ENCODE measurements at regions not wholly inside any gene's neighbourhood (a gene's known extent, or its start where the extent isn't known, plus 50 kb on each side); places are given as distances from the start of the nearest gene placed in this dataset.
"Not testable (repeated sequence)": the region's sequence is repeated elsewhere in the genome, so short reads cannot be mapped to it uniquely, and the experiment has no call there.

- 83 to 90% methylated on average over 2 of the region's 2 CpGs for WGBS, 2 experiments
- no peaks in the 10 kb centered on the region for H3K36me3 ChIP-seq (ENCODE audit: control insufficient read depth, insufficient read depth, low read length)
These were observed 345.7 kb upstream of the MAF start for GRCh38 chr16:79946252-79946651.

GRCh38 chr16:79943736-79944135 is 343.2 kb upstream of the MAF start:
- H3K27ac ChIP-seq (ENCODE audit: insufficient read depth, low read depth, low read length, poor library complexity, severe bottlenecking), result no peak overlapping the region
- H3K27me3 ChIP-seq (ENCODE audit: control insufficient read depth, insufficient read depth, low read length, poor library complexity, severe bottlenecking), result no peaks in the 10 kb centered on the region
- no peaks in the 10 kb centered on the region for H3K4me1 ChIP-seq (ENCODE audit: control insufficient read depth, insufficient read depth, low read length)
- no peaks in the 10 kb centered on the region for H3K9me3 ChIP-seq (ENCODE audit: control insufficient read depth, low read length)
- no peaks in the 10 kb centered on the region for H3K36me3 ChIP-seq (ENCODE audit: control insufficient read depth, insufficient read depth, low read length)
- 90 to 93% methylated on average over 3 of the region's 3 CpGs for WGBS, 2 experiments
- H3K4me3 ChIP-seq (ENCODE audit: insufficient read depth, low read depth, low read length), result no peak overlapping the region

More at GRCh38 chr16:79946252-79946651, 345.7 kb upstream of the MAF start:
- Histone ChIP-seq H3K4me3 (ENCODE audit: insufficient read depth, low read depth, low read length) (no peak overlapping the region), H3K9me3 (ENCODE audit: control insufficient read depth, low read length) (no peaks in the 10 kb centered on the region), H3K27me3 (ENCODE audit: control insufficient read depth, insufficient read depth, low read length, poor library complexity, severe bottlenecking) (no peaks in the 10 kb centered on the region), H3K4me1 (ENCODE audit: control insufficient read depth, insufficient read depth, low read length) (no peaks in the 10 kb centered on the region), H3K27ac (ENCODE audit: insufficient read depth, low read depth, low read length, poor library complexity, severe bottlenecking) (no peak overlapping the region)

- Histone ChIP-seq H3K4me1 (ENCODE audit: control insufficient read depth, insufficient read depth, low read length) (peaks cover 6% of the 10 kb centered on the region), H3K9me3 (ENCODE audit: control insufficient read depth, low read length) (no peaks in the 10 kb centered on the region), H3K27me3 (ENCODE audit: control insufficient read depth, insufficient read depth, low read length, poor library complexity, severe bottlenecking) (no peaks in the 10 kb centered on the region), H3K36me3 (ENCODE audit: control insufficient read depth, insufficient read depth, low read length) (no peaks in the 10 kb centered on the region), H3K27ac (ENCODE audit: insufficient read depth, low read depth, low read length, poor library complexity, severe bottlenecking) (no peak overlapping the region), H3K4me3 (ENCODE audit: insufficient read depth, low read depth, low read length) (no peak overlapping the region)
- 97 to 98% methylated on average over 2 to 3 of the region's 4 CpGs for WGBS, 2 experiments
These were observed 338.0 kb upstream of the MAF start for GRCh38 chr16:79938575-79938974.

GRCh38 chr16:79937671-79938070 is 337.1 kb upstream of the MAF start:
- not testable (repeated sequence) for H3K36me3 ChIP-seq (ENCODE audit: control insufficient read depth, insufficient read depth, low read length); H3K4me3 ChIP-seq (ENCODE audit: insufficient read depth, low read depth, low read length); H3K27me3 ChIP-seq (ENCODE audit: control insufficient read depth, insufficient read depth, low read length, poor library complexity, severe bottlenecking); H3K4me1 ChIP-seq (ENCODE audit: control insufficient read depth, insufficient read depth, low read length); H3K9me3 ChIP-seq (ENCODE audit: control insufficient read depth, low read length); H3K27ac ChIP-seq (ENCODE audit: insufficient read depth, low read depth, low read length, poor library complexity, severe bottlenecking)

- H3K4me1 ChIP-seq (ENCODE audit: control insufficient read depth, insufficient read depth, low read length), result peaks cover 8% of the 10 kb centered on the region
- H3K4me3 ChIP-seq (ENCODE audit: insufficient read depth, low read depth, low read length), result no peak overlapping the region
- H3K27me3 ChIP-seq (ENCODE audit: control insufficient read depth, insufficient read depth, low read length, poor library complexity, severe bottlenecking), result no peaks in the 10 kb centered on the region
- no peaks in the 10 kb centered on the region for H3K36me3 ChIP-seq (ENCODE audit: control insufficient read depth, insufficient read depth, low read length)
- WGBS, 2 experiments, result 85 to 86% methylated on average over 8 of the region's 8 CpGs
- no peak overlapping the region for H3K27ac ChIP-seq (ENCODE audit: insufficient read depth, low read depth, low read length, poor library complexity, severe bottlenecking)
- no peaks in the 10 kb centered on the region for H3K9me3 ChIP-seq (ENCODE audit: control insufficient read depth, low read length)
These were observed 333.1 kb upstream of the MAF start for GRCh38 chr16:79933603-79934002.

- no peaks in the 10 kb centered on the region for H3K27me3 ChIP-seq (ENCODE audit: control insufficient read depth, insufficient read depth, low read length, poor library complexity, severe bottlenecking)
- H3K9me3 ChIP-seq (ENCODE audit: control insufficient read depth, low read length), result no peaks in the 10 kb centered on the region
- H3K4me1 ChIP-seq (ENCODE audit: control insufficient read depth, insufficient read depth, low read length), result peaks cover 8% of the 10 kb centered on the region
- no peak overlapping the region for H3K4me3 ChIP-seq (ENCODE audit: insufficient read depth, low read depth, low read length)
- WGBS, 2 experiments, result 91 to 92% methylated on average over 2 of the region's 2 CpGs
- no peak overlapping the region for H3K27ac ChIP-seq (ENCODE audit: insufficient read depth, low read depth, low read length, poor library complexity, severe bottlenecking)
- H3K36me3 ChIP-seq (ENCODE audit: control insufficient read depth, insufficient read depth, low read length), result no peaks in the 10 kb centered on the region
These were observed 332.0 kb upstream of the MAF start for GRCh38 chr16:79932572-79932971.

GRCh38 chr16:79931721-79932120 is 331.2 kb upstream of the MAF start:
- no peaks in the 10 kb centered on the region for H3K9me3 ChIP-seq (ENCODE audit: control insufficient read depth, low read length)
- peaks cover 8% of the 10 kb centered on the region for H3K4me1 ChIP-seq (ENCODE audit: control insufficient read depth, insufficient read depth, low read length)
- WGBS, 2 experiments, result 92 to 95% methylated on average over 1 of the region's 1 CpG
- no peaks in the 10 kb centered on the region for H3K27me3 ChIP-seq (ENCODE audit: control insufficient read depth, insufficient read depth, low read length, poor library complexity, severe bottlenecking)
- H3K27ac ChIP-seq (ENCODE audit: insufficient read depth, low read depth, low read length, poor library complexity, severe bottlenecking), result no peak overlapping the region
- H3K4me3 ChIP-seq (ENCODE audit: insufficient read depth, low read depth, low read length), result no peak overlapping the region
- no peaks in the 10 kb centered on the region for H3K36me3 ChIP-seq (ENCODE audit: control insufficient read depth, insufficient read depth, low read length)

- Histone ChIP-seq H3K9me3 (ENCODE audit: control insufficient read depth, low read length) (no peaks in the 10 kb centered on the region), H3K27me3 (ENCODE audit: control insufficient read depth, insufficient read depth, low read length, poor library complexity, severe bottlenecking) (no peaks in the 10 kb centered on the region), H3K4me1 (ENCODE audit: control insufficient read depth, insufficient read depth, low read length) (peaks cover 8% of the 10 kb centered on the region), H3K27ac (ENCODE audit: insufficient read depth, low read depth, low read length, poor library complexity, severe bottlenecking) (no peak overlapping the region), H3K4me3 (ENCODE audit: insufficient read depth, low read depth, low read length) (no peak overlapping the region), H3K36me3 (ENCODE audit: control insufficient read depth, insufficient read depth, low read length) (no peaks in the 10 kb centered on the region)
- 100% methylated on average over 1 of the region's 2 CpGs; no CpG with 5 or more reads in 1 of the 2 experiments for WGBS, 2 experiments
These were observed 328.9 kb upstream of the MAF start for GRCh38 chr16:79929260-79929965.

GRCh38 chr16:79928142-79928873 is 327.8 kb upstream of the MAF start:
- H3K27me3 ChIP-seq (ENCODE audit: control insufficient read depth, insufficient read depth, low read length, poor library complexity, severe bottlenecking), result no peaks in the 10 kb centered on the region
- H3K27ac ChIP-seq (ENCODE audit: insufficient read depth, low read depth, low read length, poor library complexity, severe bottlenecking), result no peak overlapping the region
- no peaks in the 10 kb centered on the region for H3K4me1 ChIP-seq (ENCODE audit: control insufficient read depth, insufficient read depth, low read length)
- 93% methylated on average over 6 to 7 of the region's 9 CpGs for WGBS, 2 experiments
- no peaks in the 10 kb centered on the region for H3K9me3 ChIP-seq (ENCODE audit: control insufficient read depth, low read length)
- H3K36me3 ChIP-seq (ENCODE audit: control insufficient read depth, insufficient read depth, low read length), result no peaks in the 10 kb centered on the region
- H3K4me3 ChIP-seq (ENCODE audit: insufficient read depth, low read depth, low read length), result no peak overlapping the region

GRCh38 chr16:79926451-79927205 is 326.1 kb upstream of the MAF start:
- Histone ChIP-seq H3K4me3 (ENCODE audit: insufficient read depth, low read depth, low read length) (no peak overlapping the region), H3K27me3 (ENCODE audit: control insufficient read depth, insufficient read depth, low read length, poor library complexity, severe bottlenecking) (no peaks in the 10 kb centered on the region), H3K9me3 (ENCODE audit: control insufficient read depth, low read length) (no peaks in the 10 kb centered on the region), H3K4me1 (ENCODE audit: control insufficient read depth, insufficient read depth, low read length) (no peaks in the 10 kb centered on the region), H3K36me3 (ENCODE audit: control insufficient read depth, insufficient read depth, low read length) (no peaks in the 10 kb centered on the region), H3K27ac (ENCODE audit: insufficient read depth, low read depth, low read length, poor library complexity, severe bottlenecking) (no peak overlapping the region)
- WGBS, 2 experiments, result 92 to 94% methylated on average over 11 of the region's 11 CpGs
